HG02588 (cell line): ENCODE measurements at regions not wholly inside any gene's neighbourhood (a gene's known extent, or its start where the extent isn't known, plus 50 kb on each side); places are given as distances from the start of the nearest gene placed in this dataset.

Experiments
- ATAC-seq: cut with Tn5 transposase; IDR thresholded peaks from one replicate; pipeline ENCODE4 v1.9.1; 2021; ENCODE audit warnings: mild to moderate bottlenecking, moderate library complexity; ENCODE audit not compliant: unreplicated experiment

DNA sequence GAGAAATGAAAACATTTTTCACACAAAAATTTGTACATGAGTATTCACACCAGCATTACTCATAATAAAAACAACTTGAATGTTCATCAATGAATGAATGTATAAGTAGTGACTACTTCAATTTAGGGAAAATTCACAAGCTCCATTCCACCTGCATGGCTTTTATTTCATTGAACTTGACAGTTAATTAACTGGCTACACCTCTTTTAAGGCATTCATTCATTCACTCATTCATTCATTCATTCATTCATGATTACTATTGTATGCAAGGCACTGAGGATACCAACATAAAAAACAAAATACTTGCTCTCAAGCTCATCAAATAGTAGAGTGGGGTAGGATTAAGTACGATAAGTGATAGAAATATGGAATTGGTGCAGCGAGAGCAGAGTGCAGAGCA, 198.3 kb upstream of the DLGAP1 start:
- no peak for ATAC-seq

DNA sequence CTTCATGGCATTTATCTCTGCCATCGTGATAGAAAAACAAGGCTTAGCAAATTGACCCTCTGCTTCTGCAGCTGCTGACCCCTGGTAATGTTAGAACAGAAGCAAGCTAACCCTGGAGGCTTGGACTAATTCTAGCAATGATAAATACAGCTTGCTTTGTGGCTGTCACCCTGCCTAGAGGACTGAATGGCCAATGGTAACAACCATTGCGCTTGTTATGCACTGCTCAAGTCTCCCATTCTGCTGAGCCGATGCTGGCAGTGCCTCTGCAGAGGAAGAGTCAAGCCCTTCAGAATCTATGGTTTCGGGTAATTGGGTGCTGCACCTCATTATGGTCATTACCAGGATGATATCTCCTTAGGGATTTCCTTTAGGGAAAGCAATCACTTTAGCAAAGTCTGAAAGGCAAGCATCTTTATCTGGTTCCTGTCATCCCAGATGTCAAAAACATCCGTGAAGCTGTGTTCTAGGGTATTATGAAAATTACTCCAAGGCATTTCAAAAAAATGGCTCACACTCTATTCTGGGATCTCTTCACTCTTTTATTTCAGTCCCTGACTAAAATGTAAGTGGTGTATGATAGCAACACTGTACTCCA, 186.8 kb upstream of the DLGAP1 start:
- no peak for ATAC-seq

DNA sequence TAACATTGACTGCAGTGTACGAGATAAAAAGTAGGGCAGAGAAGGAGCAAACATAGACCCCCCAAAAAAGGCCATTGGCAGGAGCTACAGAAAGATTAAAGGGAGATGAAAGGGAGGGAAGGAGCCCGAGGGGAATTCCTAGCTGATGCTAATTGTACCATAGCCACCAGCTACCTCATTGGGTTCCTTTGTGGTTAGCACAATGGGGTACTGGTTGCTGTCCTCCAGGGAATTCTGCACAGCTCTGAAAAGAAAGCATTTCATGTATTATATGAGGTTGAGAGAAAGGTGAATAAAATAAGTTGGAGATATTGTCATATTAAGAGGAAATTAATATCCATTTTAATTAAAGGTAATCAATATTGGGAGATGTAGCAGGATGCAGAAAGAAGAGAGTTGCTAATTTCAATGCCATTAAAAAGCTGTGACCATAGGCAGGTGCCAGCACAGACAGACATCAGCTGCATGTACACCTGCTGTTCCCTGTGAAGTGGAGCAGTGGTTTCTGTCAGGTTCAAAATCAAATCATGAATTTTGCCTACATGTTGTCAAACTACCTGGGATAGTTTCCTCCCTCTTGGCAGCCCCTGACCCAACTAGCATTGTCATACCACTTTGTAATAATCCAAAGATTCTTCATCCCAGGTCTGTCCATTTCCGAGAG, 185.4 kb upstream of the DLGAP1 start:
- ATAC-seq: no peak

DNA sequence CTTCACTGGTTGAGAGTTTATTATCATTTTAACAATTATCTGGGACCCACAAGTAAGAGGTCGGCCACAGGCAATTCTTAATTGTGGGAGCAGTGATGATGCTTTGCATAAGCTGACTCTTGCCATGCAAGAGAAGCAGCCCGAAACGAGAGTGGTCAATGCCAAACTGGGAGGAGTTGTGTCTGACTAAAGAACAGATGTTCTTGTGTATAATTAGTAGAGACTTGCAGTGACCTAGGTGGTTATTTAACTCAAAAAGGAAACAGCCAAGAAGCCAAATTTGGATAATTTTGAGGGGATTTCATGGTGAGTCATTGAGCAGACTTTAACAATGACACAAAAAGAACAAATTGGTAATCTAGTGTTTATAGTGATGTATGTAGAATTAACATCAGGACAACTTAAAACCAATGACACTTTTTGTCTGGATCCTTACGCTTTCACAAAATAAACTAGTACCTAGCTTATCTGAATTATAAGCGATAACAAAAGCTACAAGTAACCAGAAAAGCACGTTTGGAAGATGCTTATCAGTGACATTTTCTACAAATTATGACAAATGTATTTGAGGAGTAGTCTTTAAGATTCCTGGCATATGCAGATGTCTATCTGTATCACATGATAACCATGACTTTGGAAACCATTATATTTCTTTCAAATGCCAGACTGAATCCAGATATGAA, 184.7 kb upstream of the DLGAP1 start:
- peak; percentile 91 for ATAC-seq

DNA sequence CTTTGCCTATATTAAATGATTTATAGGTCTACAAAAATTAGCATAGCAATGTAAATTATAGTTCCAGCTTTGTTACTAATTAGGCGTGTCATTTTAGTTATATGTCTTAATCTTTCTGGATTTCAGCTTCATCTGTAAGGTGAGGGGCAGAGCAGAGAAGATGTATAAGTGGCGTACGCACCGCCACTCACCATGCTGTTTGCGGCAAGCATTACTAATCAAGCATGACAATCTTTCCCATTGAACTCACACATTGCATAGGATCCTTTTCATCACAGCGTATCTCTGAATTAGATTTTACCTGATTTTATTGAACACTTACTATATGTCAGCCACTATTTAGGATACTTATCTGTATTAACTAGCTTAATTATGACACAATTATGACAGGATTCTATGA, 183.6 kb upstream of the DLGAP1 start:
- no peak for ATAC-seq

DNA sequence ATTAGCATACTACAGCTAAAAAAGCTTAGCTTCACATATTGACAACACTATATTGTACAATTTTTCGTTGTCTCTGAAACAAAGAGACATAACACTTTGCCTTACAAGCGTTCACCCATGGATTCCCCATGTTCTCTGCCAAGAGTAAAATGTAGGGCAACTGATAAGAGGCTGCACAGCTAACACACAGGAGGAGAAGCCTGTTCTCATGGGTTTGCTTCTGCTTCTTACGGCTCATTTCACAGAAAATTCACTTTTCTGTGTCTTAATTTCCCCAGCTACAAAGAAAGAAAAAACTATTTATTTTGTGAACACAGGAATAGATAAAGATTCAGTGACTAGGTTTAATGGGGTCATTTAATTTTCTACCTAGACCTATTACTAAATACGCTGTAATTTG, 182.8 kb upstream of the DLGAP1 start:
- ATAC-seq: no peak

DNA sequence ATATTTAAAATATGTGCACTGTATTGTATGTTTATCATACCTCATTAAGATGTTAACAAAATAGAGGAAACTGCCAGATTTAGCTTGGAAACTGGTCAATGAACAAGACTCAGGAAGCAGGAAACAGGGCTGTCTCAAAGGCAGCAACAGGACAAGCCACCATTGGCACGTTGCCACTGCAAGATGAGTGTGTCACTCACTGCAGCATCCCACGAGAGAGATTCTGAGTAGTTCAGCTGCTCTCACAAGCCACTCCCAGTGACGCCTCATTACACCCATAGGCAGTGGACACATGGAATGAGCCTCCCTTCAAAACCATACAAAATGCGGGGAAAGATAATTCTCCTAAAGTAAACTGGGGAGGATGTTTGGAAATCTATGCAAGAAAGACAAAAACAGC, 181.9 kb upstream of the DLGAP1 start:
- ATAC-seq: no peak

DNA sequence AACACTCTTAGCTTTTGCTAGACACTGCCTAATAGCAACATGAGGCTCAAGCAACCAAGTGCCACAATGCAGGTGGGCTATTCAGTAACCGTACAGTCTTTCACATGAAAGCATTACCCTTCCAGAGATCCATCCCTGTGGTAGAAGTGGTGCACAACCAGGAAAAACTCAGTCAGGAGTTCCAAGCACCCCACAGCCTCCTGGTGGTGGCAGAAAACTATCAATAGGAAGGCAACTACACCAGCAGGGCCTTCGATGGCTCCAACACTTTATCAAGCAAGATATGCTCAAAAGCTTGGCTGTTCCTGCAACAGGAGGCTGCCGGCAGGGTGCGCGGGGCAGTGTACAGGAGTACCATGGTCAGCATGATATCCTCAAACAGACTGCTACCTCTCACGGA, 176.1 kb upstream of the DLGAP1 start:
- no peak for ATAC-seq

DNA sequence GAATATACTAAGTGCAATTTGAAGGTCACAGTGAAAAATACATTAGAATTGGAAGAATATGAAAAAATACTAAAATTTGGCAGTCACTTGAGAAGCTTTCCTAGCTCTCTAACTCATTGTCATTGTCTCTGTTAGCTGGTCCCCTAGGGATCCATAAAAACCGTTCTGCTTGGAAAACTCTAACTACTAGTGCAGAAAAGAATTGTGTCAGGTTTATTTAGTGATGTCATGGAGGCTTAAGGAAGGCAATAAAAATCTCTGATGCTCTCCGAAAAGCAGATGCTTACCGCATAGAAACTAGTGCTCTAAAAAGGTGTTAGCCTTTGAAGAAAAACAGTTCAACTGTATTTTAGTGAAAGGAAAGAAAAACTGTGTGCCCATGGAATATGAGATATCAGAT, 150.1 kb upstream of the DLGAP1 start:
- ATAC-seq: no peak

DNA sequence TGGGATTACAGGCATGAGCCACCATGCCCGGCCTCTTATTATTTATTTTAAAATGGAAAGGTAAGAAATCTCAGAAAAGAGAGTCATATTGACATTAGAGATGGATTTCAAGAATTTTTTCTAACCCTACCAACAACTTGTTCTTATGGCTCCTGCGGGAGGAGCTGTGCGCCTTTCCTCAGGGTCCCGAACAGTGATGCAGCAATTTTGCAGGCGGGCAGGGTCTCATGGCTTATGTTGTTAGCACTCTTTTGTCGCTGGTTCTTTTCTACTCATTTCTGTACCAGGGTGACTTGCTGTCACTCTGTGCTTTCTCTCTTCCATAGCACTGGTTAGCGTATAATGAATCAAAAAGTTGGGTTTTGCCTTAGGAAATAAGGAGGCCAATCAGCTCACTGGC, 148.8 kb upstream of the DLGAP1 start:
- ATAC-seq: no peak

DNA sequence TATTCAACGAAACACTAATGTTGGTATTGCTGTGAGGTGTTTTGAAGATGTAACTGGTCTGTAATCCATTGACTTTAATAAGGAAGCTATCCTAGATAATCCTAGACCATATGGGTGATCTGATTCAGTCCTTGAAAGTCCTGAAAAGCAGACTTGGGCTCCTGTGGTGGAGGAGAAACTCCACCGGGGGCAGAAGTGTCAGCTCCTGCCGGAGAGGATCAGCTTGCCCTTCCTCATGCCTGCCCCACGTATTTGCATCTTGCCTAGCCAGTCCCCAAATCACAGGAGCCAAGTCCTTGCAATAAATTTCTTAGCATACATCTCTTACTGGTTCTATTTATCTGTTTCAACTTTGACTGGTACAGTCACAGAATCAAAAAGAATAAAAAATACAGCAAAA, 144.2 kb upstream of the DLGAP1 start:
- no peak for ATAC-seq

DNA sequence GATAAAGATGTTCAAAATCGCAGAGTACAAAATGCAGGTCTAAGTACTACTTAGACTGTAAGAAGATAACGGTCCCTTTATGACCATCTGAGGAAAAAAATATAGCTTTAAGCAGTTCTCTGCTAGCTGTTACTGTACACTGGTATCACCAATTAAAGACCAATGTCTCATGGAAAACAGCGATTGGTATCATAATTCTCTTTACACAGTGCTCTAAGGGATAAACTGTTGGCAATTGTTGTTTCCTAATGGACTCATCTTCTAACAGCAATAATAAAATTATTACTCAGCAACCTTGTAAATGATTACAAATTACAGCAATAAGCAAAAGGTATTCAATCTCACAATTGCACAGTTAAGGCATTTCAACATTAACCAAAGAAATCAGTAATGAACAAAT, 142.2 kb upstream of the DLGAP1 start:
- no peak for ATAC-seq

DNA sequence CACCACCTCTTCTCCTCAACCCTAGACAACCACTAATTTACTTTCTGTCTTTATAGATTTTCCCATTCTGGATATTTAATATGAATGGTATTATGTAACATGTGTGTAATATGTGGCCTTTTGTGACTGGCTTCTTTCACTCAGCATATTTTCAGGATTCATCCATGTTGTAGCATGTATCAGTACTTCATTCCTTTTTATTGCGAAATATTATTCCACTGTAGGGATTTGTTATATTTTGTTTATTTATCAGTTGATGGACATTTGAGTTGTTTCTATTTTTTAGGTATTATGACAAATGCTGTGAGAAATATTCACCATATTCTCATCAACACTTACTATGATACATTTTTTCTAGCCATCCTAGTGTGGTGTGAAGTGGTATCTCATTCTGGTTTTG, 138.8 kb upstream of the DLGAP1 start:
- ATAC-seq: no peak

DNA sequence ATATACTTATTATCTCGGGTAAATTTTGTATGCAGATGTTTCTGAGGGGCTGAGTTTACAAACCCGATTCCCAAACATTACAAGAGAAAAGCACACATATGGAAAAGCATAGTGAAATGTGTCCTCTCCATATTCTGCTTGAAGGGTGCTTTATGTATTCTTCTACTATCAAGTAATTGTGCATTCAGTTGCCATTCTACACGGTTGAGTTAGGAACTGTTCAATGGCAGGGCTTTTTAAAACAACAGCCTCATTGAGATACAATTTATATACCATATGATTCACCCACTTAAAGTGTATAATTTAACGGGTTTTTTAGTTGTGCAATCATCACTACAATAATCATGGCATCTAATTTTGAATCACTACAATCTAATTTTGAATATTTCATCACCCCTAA, 138.4 kb upstream of the DLGAP1 start:
- ATAC-seq: no peak

DNA sequence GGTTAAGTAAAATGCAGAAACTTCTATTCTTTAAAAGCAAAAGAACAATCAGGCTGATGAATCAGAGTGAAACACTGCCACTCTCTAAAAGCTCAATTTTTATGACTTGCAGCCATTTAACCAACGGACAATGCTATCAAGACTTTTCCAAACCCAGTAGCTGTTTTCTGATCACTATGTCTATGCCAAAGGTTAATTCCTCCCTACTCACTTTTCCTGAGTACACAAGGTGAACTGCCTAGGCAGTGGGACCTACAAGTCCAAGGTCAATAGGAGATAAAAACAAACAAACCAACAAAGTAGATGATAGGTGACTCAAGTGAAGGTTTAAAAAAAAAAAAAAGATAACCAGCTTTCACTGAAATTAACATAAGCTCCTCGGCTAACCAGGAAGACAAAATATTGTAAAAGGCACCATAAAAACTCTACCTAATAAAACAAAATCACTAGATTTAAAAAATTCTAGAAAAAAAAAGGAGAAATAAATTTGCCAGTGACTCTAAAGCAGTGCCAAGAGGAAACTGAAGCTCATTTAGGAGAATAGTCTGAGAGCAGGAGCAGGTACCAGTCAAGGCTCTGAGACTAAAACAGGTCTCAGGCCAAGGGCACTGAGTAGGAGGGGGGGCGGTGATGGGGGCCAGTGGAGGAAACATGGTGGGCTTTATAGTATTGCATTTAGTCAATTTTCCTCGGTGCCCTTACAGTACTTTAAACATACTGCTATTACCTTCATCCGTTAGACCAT, 134.1 kb upstream of the DLGAP1 start:
- no peak for ATAC-seq

DNA sequence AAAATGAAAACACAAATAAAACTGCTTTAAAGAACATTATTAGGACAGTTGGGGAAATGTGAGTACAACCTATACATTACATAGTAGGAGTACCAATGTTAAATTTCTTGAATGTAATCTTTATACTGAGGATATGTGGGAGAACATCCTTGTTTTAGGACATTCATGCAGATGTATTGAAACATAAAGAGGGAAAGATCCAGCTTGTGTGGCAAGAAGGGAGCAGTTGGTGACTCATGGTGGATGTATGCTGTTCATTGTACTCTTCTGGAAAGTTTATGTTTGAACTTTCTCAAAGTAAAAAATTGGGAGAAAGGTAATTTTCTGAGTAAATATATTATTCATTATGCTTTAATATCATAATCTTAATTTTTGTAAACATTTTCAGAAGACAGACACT, 132.1 kb upstream of the DLGAP1 start:
- no peak for ATAC-seq

DNA sequence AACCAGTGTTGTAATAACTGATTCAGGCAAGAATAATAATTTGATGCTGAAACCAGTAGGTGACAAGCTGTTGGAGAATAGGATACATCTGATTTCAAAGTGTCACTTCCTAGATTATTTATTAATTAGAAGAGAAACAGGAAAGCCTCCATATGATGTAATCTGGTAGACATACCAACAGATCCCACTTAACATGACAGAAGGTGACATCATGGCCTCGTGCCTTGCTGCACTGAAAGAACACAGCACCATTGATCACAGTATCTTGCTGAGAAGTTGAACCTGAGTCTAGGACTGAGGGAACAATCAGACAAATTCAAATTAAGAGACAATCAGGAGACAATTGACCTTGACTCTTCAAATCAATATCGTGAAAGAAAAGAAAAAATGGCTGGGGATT, 131.6 kb upstream of the DLGAP1 start:
- ATAC-seq: no peak

DNA sequence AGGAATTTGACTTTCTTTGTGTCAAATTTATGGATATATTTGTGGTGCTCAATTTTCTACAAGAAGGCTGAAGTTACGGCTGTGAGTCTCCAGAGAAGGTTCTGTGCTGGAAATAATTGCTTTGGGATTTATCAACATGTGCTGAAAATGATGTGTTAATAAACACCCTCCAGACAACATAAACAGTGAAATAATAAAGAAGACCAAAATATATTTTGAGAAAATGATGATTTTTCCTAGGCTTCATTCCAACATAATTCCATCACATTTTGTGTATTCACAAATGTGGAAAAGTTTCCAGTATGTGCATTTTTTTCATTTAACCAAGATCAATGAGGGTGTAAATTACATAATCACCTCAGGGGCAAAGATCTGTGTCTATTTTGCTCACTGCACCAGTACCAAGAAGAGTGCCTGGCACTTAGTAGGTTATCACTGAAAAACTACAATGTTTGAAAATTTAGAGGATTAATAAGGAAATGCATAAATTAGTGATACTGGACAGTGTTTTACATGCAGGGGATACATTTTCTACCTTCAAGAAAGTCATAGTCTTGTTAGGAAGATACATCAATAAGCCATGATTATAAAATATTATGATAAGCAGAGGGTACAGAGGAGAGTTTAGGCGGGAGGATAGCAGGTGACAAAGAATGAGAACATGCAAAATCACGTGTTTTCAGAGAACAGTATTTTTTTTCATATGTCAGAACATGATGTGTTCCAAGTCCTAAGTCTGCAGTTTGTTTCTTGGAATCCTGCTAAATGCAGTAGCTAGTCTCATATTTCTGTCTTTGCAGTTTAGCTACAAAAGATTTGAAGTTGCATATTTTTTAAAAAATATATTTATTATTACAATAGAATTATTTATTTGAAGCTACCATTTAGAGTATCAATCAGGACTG, 127.6 kb upstream of the DLGAP1 start:
- no peak for ATAC-seq

DNA sequence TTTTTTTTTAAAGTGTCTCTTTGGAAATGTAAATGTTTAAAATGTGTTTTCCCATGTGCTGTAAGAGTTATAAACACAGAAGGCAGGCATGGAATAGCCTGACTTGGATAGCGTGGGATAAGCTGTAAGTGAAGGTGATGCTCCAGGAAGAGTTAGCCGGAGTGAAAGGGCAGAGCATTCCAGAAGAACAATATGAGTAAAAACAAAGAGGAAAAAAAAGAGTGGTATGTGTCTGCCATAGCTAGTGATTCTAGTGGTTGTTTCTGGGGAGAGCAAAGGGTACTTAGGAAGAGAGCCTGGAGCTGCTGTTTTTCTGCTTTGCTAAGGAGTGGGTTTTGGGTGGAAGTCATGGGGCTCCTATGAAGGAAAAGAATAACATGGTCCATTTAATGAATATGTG, 126.9 kb upstream of the DLGAP1 start:
- no peak for ATAC-seq

DNA sequence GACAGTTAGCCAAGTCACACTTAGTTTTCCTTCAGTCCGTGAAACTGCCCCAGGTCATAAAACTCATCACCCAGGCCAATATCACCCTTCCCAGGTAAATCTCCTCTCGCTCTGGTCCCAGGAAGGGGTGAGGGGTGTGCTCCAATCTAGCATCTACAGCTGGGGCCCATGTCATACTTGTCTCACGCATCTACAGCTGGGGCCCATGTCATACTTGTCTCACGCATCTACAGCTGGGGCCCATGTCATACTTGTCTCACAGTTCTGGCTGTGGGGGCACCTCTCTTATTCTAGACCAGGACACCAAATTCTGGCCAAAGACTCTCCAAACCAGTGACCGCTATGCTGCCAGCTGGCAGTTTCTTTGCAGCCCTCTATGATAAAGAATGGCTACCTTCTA, 123.3 kb upstream of the DLGAP1 start:
- no peak for ATAC-seq

DNA sequence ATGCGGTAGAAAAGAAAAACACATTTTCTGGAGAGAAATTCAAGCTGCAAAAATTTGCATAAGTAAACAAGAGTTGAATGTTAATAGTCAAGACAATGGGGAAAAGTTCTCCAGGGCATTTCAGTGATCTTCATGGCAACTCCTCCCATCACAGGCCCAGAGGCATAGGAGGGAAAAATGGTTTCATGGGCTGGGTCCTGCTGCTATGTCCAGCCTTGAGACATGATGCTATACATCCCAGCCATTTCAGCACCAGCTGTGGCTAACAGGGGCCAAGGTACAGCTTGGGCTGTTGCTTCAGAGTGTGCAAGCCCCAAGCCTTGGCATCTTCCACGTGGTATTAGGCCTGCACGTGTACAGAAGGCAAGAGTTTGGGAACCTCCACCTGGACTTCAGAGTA, 118.6 kb upstream of the DLGAP1 start:
- no peak for ATAC-seq
